ENCODE measurements at regions not wholly inside any gene's neighbourhood (a gene's known extent, or its start where the extent isn't known, plus 50 kb on each side); places are given as distances from the start of the nearest gene placed in this dataset.

DNA sequence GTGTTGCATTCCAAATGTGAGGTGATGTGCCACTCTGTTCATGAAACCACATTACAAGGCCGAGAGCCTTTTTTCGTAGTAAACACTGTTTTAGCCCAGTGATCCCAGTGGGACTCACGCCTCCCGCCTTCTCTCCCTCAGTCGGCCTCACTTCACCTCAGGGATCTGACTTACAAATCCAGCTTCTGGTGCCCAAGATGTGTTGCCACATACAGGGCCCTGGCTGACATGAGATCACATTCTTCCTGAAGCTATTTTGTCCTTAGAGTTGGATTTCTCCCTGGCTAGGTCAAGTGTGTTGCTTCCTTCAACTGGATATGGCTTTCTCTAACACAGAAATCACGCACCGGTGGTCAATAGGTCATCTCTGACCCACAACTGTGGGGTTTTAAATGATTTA, 354.7 kb downstream of the FBXW7 start:
- TF ChIP-seq, protein P1, sequence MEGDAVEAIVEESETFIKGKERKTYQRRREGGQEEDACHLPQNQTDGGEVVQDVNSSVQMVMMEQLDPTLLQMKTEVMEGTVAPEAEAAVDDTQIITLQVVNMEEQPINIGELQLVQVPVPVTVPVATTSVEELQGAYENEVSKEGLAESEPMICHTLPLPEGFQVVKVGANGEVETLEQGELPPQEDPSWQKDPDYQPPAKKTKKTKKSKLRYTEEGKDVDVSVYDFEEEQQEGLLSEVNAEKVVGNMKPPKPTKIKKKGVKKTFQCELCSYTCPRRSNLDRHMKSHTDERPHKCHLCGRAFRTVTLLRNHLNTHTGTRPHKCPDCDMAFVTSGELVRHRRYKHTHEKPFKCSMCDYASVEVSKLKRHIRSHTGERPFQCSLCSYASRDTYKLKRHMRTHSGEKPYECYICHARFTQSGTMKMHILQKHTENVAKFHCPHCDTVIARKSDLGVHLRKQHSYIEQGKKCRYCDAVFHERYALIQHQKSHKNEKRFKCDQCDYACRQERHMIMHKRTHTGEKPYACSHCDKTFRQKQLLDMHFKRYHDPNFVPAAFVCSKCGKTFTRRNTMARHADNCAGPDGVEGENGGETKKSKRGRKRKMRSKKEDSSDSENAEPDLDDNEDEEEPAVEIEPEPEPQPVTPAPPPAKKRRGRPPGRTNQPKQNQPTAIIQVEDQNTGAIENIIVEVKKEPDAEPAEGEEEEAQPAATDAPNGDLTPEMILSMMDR (IDR thresholded peaks at IDR 0.05) = no peak
- no peak for TF ChIP-seq EZH2phosphoT487 (IDR thresholded peaks at IDR 0.05)
